ENCODE measurements at regions not wholly inside any gene's neighbourhood (a gene's known extent, or its start where the extent isn't known, plus 50 kb on each side); places are given as distances from the start of the nearest gene placed in this dataset.

DNA sequence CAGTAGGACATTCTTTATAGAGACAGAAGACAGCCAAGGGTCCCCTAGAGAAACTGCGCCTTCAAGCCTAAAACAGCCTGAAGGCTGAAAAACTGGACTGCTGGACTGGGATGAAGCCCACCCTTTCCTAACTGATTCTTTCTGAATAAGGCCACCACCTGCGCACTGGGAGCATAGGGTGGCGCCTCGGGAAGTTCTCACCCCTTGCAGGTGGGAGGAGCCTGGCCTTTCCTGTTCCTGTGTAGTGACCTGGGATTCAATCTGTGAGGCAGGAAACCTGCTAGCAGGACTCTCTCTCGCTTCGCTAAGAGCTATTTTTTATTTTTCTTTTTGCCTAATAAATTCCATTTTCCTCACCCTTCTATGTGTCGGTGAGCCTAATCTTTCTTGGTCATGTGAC, 61.8 kb upstream of the KLHL13 start:
- intact Hi-C loops (cut with DNase I): no loop called here

DNA sequence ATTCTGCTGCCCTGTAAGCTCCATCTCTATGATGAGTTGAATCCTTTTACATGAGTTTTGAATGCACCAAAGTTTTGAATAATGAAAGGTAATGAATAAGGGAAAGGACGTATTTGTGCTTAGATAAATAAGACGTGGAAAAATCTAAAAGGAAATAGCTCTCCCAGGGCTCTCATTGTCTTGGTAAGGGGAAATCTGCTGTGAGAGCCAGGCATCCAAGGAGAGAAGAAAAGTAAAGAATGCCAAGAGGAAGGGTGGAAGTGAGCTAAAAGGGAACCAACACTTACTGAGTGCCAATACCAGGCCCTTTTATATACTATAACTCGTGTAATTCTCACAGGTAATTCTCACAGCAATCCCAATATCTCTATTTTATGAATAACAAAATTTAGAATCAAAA, 62.6 kb upstream of the KLHL13 start:
- TF ChIP-seq, protein P1, sequence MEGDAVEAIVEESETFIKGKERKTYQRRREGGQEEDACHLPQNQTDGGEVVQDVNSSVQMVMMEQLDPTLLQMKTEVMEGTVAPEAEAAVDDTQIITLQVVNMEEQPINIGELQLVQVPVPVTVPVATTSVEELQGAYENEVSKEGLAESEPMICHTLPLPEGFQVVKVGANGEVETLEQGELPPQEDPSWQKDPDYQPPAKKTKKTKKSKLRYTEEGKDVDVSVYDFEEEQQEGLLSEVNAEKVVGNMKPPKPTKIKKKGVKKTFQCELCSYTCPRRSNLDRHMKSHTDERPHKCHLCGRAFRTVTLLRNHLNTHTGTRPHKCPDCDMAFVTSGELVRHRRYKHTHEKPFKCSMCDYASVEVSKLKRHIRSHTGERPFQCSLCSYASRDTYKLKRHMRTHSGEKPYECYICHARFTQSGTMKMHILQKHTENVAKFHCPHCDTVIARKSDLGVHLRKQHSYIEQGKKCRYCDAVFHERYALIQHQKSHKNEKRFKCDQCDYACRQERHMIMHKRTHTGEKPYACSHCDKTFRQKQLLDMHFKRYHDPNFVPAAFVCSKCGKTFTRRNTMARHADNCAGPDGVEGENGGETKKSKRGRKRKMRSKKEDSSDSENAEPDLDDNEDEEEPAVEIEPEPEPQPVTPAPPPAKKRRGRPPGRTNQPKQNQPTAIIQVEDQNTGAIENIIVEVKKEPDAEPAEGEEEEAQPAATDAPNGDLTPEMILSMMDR (IDR thresholded peaks at IDR 0.05): no peak
- no peak for TF ChIP-seq POLR2A (IDR thresholded peaks at IDR 0.05)
- no peaks in the 10 kb centered on the region for H3K9me3 ChIP-seq (replicated peaks in 1 of 3)

More for the DNA sequence above, 61.8 kb upstream of the KLHL13 start:
- H3K4me3 ChIP-seq: no peak overlapping the region
- no peaks in the 10 kb centered on the region for H3K9me3 ChIP-seq (replicated peaks in 1 of 3)
- no peaks in the 10 kb centered on the region for H3K27me3 ChIP-seq
- 78 to 97% (median 89%) methylated on average over 4 to 7 of the region's 7 CpGs for WGBS, 4 donors
- H3K27ac ChIP-seq: no peak overlapping the region
- TF ChIP-seq POLR2A (IDR thresholded peaks at IDR 0.05): no peak
- TF ChIP-seq, protein P1 (IDR thresholded peaks at IDR 0.05): no peak
- DNase-seq: no peak
- H3K4me1 ChIP-seq (replicated peaks in 1 of 2): peaks cover 0 to 5% of the 10 kb centered on the region in 2 donors
- no peaks in the 10 kb centered on the region for H3K36me3 ChIP-seq (replicated peaks in 1 of 2)

DNA sequence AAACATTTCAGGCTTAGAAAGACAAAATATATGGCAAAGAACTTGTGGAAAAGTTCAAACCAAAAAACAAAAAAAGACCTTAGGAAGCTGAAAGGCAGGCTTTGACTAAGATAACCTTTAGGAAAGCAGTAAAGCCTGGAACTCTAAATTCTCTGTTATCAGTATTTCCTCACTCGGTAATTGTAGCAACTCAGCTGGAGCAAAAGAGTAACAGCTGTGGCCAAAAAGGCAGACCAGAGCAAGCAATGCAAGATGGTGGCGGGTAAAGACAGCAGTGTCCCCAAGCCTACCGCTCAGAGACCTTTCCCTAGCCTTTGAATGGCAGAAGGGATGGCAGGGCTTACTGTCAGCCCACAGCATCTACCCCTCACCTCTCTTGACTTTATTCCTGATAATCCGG, 63.1 kb upstream of the KLHL13 start:
- Histone ChIP-seq H3K36me3 (replicated peaks in 1 of 2) (no peaks in the 10 kb centered on the region), H3K9me3 (replicated peaks in 1 of 3) (no peaks in the 10 kb centered on the region), H3K4me3 (no peak overlapping the region), H3K27ac (no peak overlapping the region), H3K27me3 (no peaks in the 10 kb centered on the region), H3K4me1 (replicated peaks in 1 of 2) (peaks cover 0 to 5% of the 10 kb centered on the region in 2 donors)
- no peak for DNase-seq
- TF ChIP-seq, protein P1 (IDR thresholded peaks at IDR 0.05): no peak
- no peak for TF ChIP-seq POLR2A (IDR thresholded peaks at IDR 0.05)
- 70 to 82% (median 74%) methylated on average over 4 of the region's 4 CpGs for WGBS, 4 donors
- intact Hi-C loops (cut with DNase I): no loop called here

More for the DNA sequence above, 62.6 kb upstream of the KLHL13 start:
- Histone ChIP-seq H3K27me3 (no peaks in the 10 kb centered on the region), H3K36me3 (replicated peaks in 1 of 2) (no peaks in the 10 kb centered on the region), H3K27ac (no peak overlapping the region), H3K4me1 (replicated peaks in 1 of 2) (peaks cover 0 to 5% of the 10 kb centered on the region in 2 donors), H3K4me3 (no peak overlapping the region)
- DNase-seq: no peak
- intact Hi-C loops (cut with DNase I): no loop called here
- WGBS, 4 donors: 60 to 95% (median 74%) methylated on average over 3 of the region's 3 CpGs

DNA sequence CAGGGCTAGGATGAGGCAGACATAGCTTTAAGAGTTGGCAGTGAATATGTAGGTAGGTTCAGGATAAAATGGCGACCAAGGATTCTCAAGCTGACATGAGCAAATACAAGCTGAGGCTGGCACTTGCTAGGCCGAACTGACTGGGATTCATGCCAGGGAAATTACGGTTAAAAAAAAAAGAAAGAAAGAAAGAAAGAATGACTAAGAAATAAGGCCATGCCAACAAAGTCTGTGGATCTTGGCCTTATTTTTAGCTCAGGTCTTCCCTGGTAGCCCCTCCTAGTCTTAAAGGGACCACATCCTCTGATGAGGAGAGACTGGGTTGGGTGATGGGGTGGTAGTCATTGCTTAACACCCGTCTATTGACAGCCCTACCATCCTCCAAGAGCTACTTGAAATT, 64.4 kb upstream of the KLHL13 start:
- no peak overlapping the region for H3K27ac ChIP-seq
- H3K4me3 ChIP-seq: no peak overlapping the region
- intact Hi-C loops (cut with DNase I): no loop called here
- H3K27me3 ChIP-seq: no peaks in the 10 kb centered on the region
- no peaks in the 10 kb centered on the region for H3K9me3 ChIP-seq (replicated peaks in 1 of 3)
- no peaks in the 10 kb centered on the region for H3K36me3 ChIP-seq (replicated peaks in 1 of 2)
- H3K4me1 ChIP-seq (replicated peaks in 1 of 2): peaks cover 0 to 5% of the 10 kb centered on the region in 2 donors
- DNase-seq: peak; percentile 15 to 47 (median 24)
- WGBS, 4 donors: 47 to 54% (median 49%) methylated on average over 4 of the region's 4 CpGs
- TF ChIP-seq, protein P1 (IDR thresholded peaks at IDR 0.05): no peak
- no peak for TF ChIP-seq POLR2A (IDR thresholded peaks at IDR 0.05)

Data from adrenal gland (tissue), 9 donors.